SK-N-SH (cell line): ENCODE measurements at regions not wholly inside any gene's neighbourhood (a gene's known extent, or its start where the extent isn't known, plus 50 kb on each side); places are given as distances from the start of the nearest gene placed in this dataset.

ENCODE experiments used
- FOXJ3 ChIP-seq: sonication (generic); formaldehyde crosslinking; IDR thresholded peaks from 2 replicates; pipeline ENCODE4 v1.5.1; 2020; ENCODE audit warnings: mild to moderate bottlenecking, missing genetic modification reagents
- NRF1 ChIP-seq: IDR thresholded peaks from 2 replicates; pipeline ENCODE4 v1.6.1; 2012; ENCODE audit warnings: low read depth, mild to moderate bottlenecking, low read length
- USF1 ChIP-seq: IDR thresholded peaks from 2 replicates; pipeline ENCODE4 v1.4.0; 2012; ENCODE audit warnings: low read depth, borderline replicate concordance
- YY1 ChIP-seq: IDR thresholded peaks from 2 replicates; pipeline ENCODE4 v1.4.0; 2012; ENCODE audit warnings: low read depth, mild to moderate bottlenecking
- ZBTB33 ChIP-seq: IDR thresholded peaks from 2 replicates; pipeline ENCODE4 v1.4.0; 2012; ENCODE audit warnings: low read depth, borderline replicate concordance
- TF ChIP-seq, protein P1 (sequence below): fragments of 200-600 bp; sonication (generic); IDR thresholded peaks from 2 replicates; pipeline ENCODE4 v1.6.1; 2017; ENCODE audit warnings: antibody characterized with exemption, mild to moderate bottlenecking, moderate library complexity

- TF ChIP-seq YY1 (no peak), USF1 (no peak), FOXJ3 (no peak), ZBTB33 (no peak), NRF1 (no peak)
- TF ChIP-seq, protein P1, sequence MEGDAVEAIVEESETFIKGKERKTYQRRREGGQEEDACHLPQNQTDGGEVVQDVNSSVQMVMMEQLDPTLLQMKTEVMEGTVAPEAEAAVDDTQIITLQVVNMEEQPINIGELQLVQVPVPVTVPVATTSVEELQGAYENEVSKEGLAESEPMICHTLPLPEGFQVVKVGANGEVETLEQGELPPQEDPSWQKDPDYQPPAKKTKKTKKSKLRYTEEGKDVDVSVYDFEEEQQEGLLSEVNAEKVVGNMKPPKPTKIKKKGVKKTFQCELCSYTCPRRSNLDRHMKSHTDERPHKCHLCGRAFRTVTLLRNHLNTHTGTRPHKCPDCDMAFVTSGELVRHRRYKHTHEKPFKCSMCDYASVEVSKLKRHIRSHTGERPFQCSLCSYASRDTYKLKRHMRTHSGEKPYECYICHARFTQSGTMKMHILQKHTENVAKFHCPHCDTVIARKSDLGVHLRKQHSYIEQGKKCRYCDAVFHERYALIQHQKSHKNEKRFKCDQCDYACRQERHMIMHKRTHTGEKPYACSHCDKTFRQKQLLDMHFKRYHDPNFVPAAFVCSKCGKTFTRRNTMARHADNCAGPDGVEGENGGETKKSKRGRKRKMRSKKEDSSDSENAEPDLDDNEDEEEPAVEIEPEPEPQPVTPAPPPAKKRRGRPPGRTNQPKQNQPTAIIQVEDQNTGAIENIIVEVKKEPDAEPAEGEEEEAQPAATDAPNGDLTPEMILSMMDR, result no peak
Measured at GRCh38 chr4:175198056-175198455, 279.9 kb downstream of the ADAM29 start.
